Endodermal cell (in vitro differentiated cells): ENCODE measurements at regions not wholly inside any gene's neighbourhood (a gene's known extent, or its start where the extent isn't known, plus 50 kb on each side); places are given as distances from the start of the nearest gene placed in this dataset.

Experiments
- DNase-seq: peaks from one replicate; pipeline ENCODE4 v3.0.0-alpha.2; 2017
- H3K27ac ChIP-seq: 2 replicates; pipeline ENCODE4 v1.5.1; 2013; ENCODE audit warnings: mild to moderate bottlenecking, low read depth, low read length, moderate library complexity
- H3K27me3 ChIP-seq: 2 replicates; pipeline ENCODE4 v1.6.1; 2013; ENCODE audit warnings: mild to moderate bottlenecking, low read length, moderate library complexity; ENCODE audit not compliant: insufficient read depth, control insufficient read depth, poor library complexity, severe bottlenecking
- H3K36me3 ChIP-seq: 2 replicates; pipeline ENCODE4 v1.7.0; 2013; ENCODE audit warnings: mild to moderate bottlenecking, low read length, moderate library complexity; ENCODE audit not compliant: control insufficient read depth, insufficient read depth
- H3K4me1 ChIP-seq: one replicate; pipeline ENCODE4 v1.7.0; 2013; ENCODE audit warnings: low read length; ENCODE audit not compliant: control insufficient read depth, insufficient read depth
- H3K4me3 ChIP-seq: 2 replicates; pipeline ENCODE4 v1.5.1; 2013; ENCODE audit warnings: mild to moderate bottlenecking, low read length, moderate library complexity
- H3K9ac ChIP-seq: 2 replicates; pipeline ENCODE4 v1.6.1; 2013; ENCODE audit warnings: mild to moderate bottlenecking, low read length, moderate library complexity; ENCODE audit not compliant: poor library complexity, severe bottlenecking; ENCODE audit errors: extremely low read depth
- H3K9me3 ChIP-seq: 2 replicates; pipeline ENCODE4 v1.6.1; 2013; ENCODE audit warnings: mild to moderate bottlenecking, low read length, moderate library complexity; ENCODE audit not compliant: control insufficient read depth
- H3K27ac Mint-ChIP-seq: 2 replicates; pipeline ENCODE4 v1.8.0; 2020; ENCODE audit warnings: mixed read lengths
- H3K27me3 Mint-ChIP-seq: 2 replicates; pipeline ENCODE4 v1.8.0; 2021; ENCODE audit warnings: mild to moderate bottlenecking, mixed read lengths; ENCODE audit not compliant: insufficient read depth
- H3K36me3 Mint-ChIP-seq: 2 replicates; pipeline ENCODE4 v1.8.0; 2020; ENCODE audit warnings: low read depth, mixed read lengths
- H3K4me1 Mint-ChIP-seq: 2 replicates; pipeline ENCODE4 v1.8.0; 2020; ENCODE audit warnings: mixed read lengths
- H3K4me3 Mint-ChIP-seq: 2 replicates; pipeline ENCODE4 v1.8.0; 2020; ENCODE audit warnings: mild to moderate bottlenecking, moderate library complexity, mixed read lengths
- H3K9me3 Mint-ChIP-seq: 2 replicates; pipeline ENCODE4 v1.8.0; 2020; ENCODE audit warnings: mild to moderate bottlenecking, mixed read lengths
- CTCF ChIP-seq: fragments of 200-600 bp; sonication (generic); conservative IDR thresholded peaks from 2 replicates; pipeline ENCODE4 v1.5.0; 2021; ENCODE audit warnings: antibody characterized with exemption, mild to moderate bottlenecking
- WGBS, 2 experiments: methylation state at CpG; one replicate each; pipeline versions ENCODE4 v1.1.5 to v1.1.7; 2013; ENCODE audit warnings: missing lambda C conversion rate in 2 of 2, mixed read lengths in 1 of 2; ENCODE audit not compliant: insufficient coverage in 1 of 2, insufficient read length in 1 of 2; 5-methylcytosine and 5-hydroxymethylcytosine counted together

- no peak overlapping the region for H3K4me3 ChIP-seq
- 80 to 86% methylated on average over 1 to 2 of the region's 2 CpGs for WGBS, 2 experiments
- H3K36me3 ChIP-seq = no peaks in the 10 kb centered on the region
- H3K27ac Mint-ChIP-seq = no peak overlapping the region
- H3K27me3 Mint-ChIP-seq = no peaks in the 10 kb centered on the region
- no peak overlapping the region for H3K27ac ChIP-seq
- no peaks in the 10 kb centered on the region for H3K9me3 ChIP-seq
- peaks cover 4% of the 10 kb centered on the region for H3K9me3 Mint-ChIP-seq
- no peaks in the 10 kb centered on the region for H3K27me3 ChIP-seq
- no peak for TF ChIP-seq CTCF
- no peaks in the 10 kb centered on the region for H3K36me3 Mint-ChIP-seq
- no peak overlapping the region for H3K9ac ChIP-seq
- H3K4me1 Mint-ChIP-seq = no peaks in the 10 kb centered on the region
- no peak overlapping the region for H3K4me3 Mint-ChIP-seq
- DNase-seq = no peak
- no peaks in the 10 kb centered on the region for H3K4me1 ChIP-seq
Measured at GRCh38 chr1:189205863-189206262, 1271.8 kb downstream of the BRINP3 start.

GRCh38 chr1:189206617-189207016 lies 1271.0 kb downstream of the BRINP3 start:
- Mint-ChIP-seq H3K4me1 (no peaks in the 10 kb centered on the region), H3K36me3 (no peaks in the 10 kb centered on the region), H3K27me3 (no peaks in the 10 kb centered on the region), H3K27ac (no peak overlapping the region), H3K4me3 (no peak overlapping the region), H3K9me3 (peaks cover 4% of the 10 kb centered on the region)
- TF ChIP-seq CTCF = no peak
- Histone ChIP-seq H3K9ac (no peak overlapping the region), H3K4me1 (no peaks in the 10 kb centered on the region), H3K27ac (no peak overlapping the region), H3K9me3 (no peaks in the 10 kb centered on the region), H3K4me3 (no peak overlapping the region), H3K27me3 (no peaks in the 10 kb centered on the region), H3K36me3 (no peaks in the 10 kb centered on the region)
- DNase-seq = no peak

GRCh38 chr1:189211742-189212141 lies 1265.9 kb downstream of the BRINP3 start:
- Histone ChIP-seq H3K4me1 (no peaks in the 10 kb centered on the region), H3K27ac (no peak overlapping the region), H3K27me3 (no peaks in the 10 kb centered on the region), H3K9ac (no peak overlapping the region), H3K36me3 (no peaks in the 10 kb centered on the region), H3K9me3 (no peaks in the 10 kb centered on the region), H3K4me3 (no peak overlapping the region)
- Mint-ChIP-seq H3K9me3 (peaks cover 4% of the 10 kb centered on the region), H3K27ac (no peak overlapping the region), H3K4me3 (no peak overlapping the region), H3K4me1 (no peaks in the 10 kb centered on the region), H3K36me3 (no peaks in the 10 kb centered on the region), H3K27me3 (no peaks in the 10 kb centered on the region)
- WGBS, 2 experiments = 73 to 100% methylated on average over 2 to 3 of the region's 3 CpGs
- DNase-seq = no peak
- no peak for TF ChIP-seq CTCF
